ENCODE measurements at regions not wholly inside any gene's neighbourhood (a gene's known extent, or its start where the extent isn't known, plus 50 kb on each side); places are given as distances from the start of the nearest gene placed in this dataset.

DNA sequence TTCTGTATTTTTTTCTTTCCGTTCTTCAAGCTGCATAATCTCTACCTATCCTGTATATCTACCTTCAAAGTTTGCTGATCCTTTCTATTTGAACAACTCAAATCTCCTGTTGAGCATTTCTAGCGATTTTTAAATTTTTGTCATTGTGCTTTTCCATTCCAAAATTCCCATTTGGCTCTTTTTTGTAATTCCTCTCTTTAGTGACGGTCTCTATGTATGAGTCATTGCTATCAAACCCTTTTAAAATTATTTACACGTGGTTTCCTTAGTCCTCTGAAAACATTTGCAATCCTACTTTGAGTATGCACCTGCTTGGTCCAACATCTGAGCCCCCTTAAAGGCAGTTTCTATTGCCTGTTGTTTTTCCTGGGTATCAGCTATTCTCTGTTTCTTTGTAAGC lies 100.5 kb upstream of the FOXC1 start:
- TF ChIP-seq FOXA1 (IDR thresholded peaks at IDR 0.05): no peak
- TF ChIP-seq LEF1 (IDR thresholded peaks at IDR 0.05; ENCODE audit: borderline replicate concordance): no peak
- TF ChIP-seq ELF4 (IDR thresholded peaks at IDR 0.05): no peak
